ENCODE measurements at regions not wholly inside any gene's neighbourhood (a gene's known extent, or its start where the extent isn't known, plus 50 kb on each side); places are given as distances from the start of the nearest gene placed in this dataset.
A peak's percentile ranks its signal among the peaks of the same experiment; 100 is the strongest.

- FAIRE-seq = no peak
- DNase-seq (ENCODE audit: insufficient read length, low spot score) = no peak
Observed at GRCh38 chr11:122453586-122453985, 201.9 kb upstream of the UBASH3B start.

GRCh38 chr11:122451911-122452310 lies 203.6 kb upstream of the UBASH3B start:
- FAIRE-seq (no peak), DNase-seq (ENCODE audit: insufficient read length, low spot score) (no peak)

GRCh38 chr11:122441666-122442035 lies 213.9 kb upstream of the UBASH3B start:
- DNase-seq (ENCODE audit: insufficient read length, low spot score) (no peak), FAIRE-seq (no peak)

- DNase-seq (ENCODE audit: insufficient read length, low spot score) (no peak), FAIRE-seq (no peak)
Observed at GRCh38 chr11:122440811-122441665, 214.5 kb upstream of the UBASH3B start.

GRCh38 chr11:122439866-122440810 lies 215.4 kb upstream of the UBASH3B start:
- DNase-seq (ENCODE audit: insufficient read length, low spot score) (no peak), FAIRE-seq (no peak)

- no peak for DNase-seq (ENCODE audit: insufficient read length, low spot score)
- no peak for FAIRE-seq
Observed at GRCh38 chr11:122436188-122436555, 219.3 kb upstream of the UBASH3B start.

- FAIRE-seq = peak; percentile 20
- DNase-seq (ENCODE audit: insufficient read length, low spot score) = no peak
Observed at GRCh38 chr11:122435540-122436187, 219.9 kb upstream of the UBASH3B start.

- FAIRE-seq (no peak), DNase-seq (ENCODE audit: insufficient read length, low spot score) (no peak)
Observed at GRCh38 chr11:122434786-122435185, 220.7 kb upstream of the UBASH3B start.

- FAIRE-seq = peak; percentile 23
- no peak for DNase-seq (ENCODE audit: insufficient read length, low spot score)
Observed at GRCh38 chr11:122430490-122430889, 225.0 kb upstream of the UBASH3B start.

GRCh38 chr11:122426073-122426472 lies 229.4 kb upstream of the UBASH3B start:
- no peak for DNase-seq (ENCODE audit: insufficient read length, low spot score)
- FAIRE-seq = peak; percentile 4

GRCh38 chr11:122424636-122425035 lies 230.9 kb upstream of the UBASH3B start:
- no peak for DNase-seq (ENCODE audit: insufficient read length, low spot score)

GRCh38 chr11:122423886-122424285 lies 231.6 kb upstream of the UBASH3B start:
- FAIRE-seq = peak; percentile 23
- DNase-seq (ENCODE audit: insufficient read length, low spot score) = no peak

More at GRCh38 chr11:122424636-122425035, 230.9 kb upstream of the UBASH3B start:
- no peak for FAIRE-seq

GRCh38 chr11:122423273-122423672 lies 232.2 kb upstream of the UBASH3B start:
- DNase-seq (ENCODE audit: insufficient read length, low spot score) (no peak), FAIRE-seq (no peak)

GRCh38 chr11:122422682-122423081 lies 232.8 kb upstream of the UBASH3B start:
- FAIRE-seq = no peak

GRCh38 chr11:122421702-122422101 lies 233.8 kb upstream of the UBASH3B start:
- no peak for FAIRE-seq
- DNase-seq (ENCODE audit: insufficient read length, low spot score) = no peak

More at GRCh38 chr11:122422682-122423081, 232.8 kb upstream of the UBASH3B start:
- DNase-seq (ENCODE audit: insufficient read length, low spot score) = no peak

- DNase-seq (ENCODE audit: insufficient read length, low spot score) (no peak), FAIRE-seq (no peak)
Observed at GRCh38 chr11:122418032-122418431, 237.5 kb upstream of the UBASH3B start.

GRCh38 chr11:122414406-122415018 lies 241.0 kb upstream of the UBASH3B start:
- no peak for FAIRE-seq
- DNase-seq (ENCODE audit: insufficient read length, low spot score) = no peak

GRCh38 chr11:122413677-122414076 lies 241.8 kb upstream of the UBASH3B start:
- DNase-seq (ENCODE audit: insufficient read length, low spot score) (no peak), FAIRE-seq (no peak)

- FAIRE-seq (no peak), DNase-seq (ENCODE audit: insufficient read length, low spot score) (no peak)
Observed at GRCh38 chr11:122412581-122412980, 242.9 kb upstream of the UBASH3B start.

- FAIRE-seq (no peak), DNase-seq (ENCODE audit: insufficient read length, low spot score) (no peak)
Observed at GRCh38 chr11:122406466-122406865, 249.1 kb upstream of the UBASH3B start.

Data from HTR-8/SVneo (cell line).